T-helper 1 cell treated with Interleukin-12 subunit alpha and Interleukin-12 subunit beta and Interleukin-4 antibody, amounts not matched to agents 30 μg/mL and 1 μg/mL, for 36 hours (primary cell): ENCODE measurements at regions not wholly inside any gene's neighbourhood (a gene's known extent, or its start where the extent isn't known, plus 50 kb on each side); places are given as distances from the start of the nearest gene placed in this dataset.

Source experiments
- H3K27ac Mint-ChIP-seq: one replicate; pipeline ENCODE4 v1.8.0; 2021; ENCODE audit warnings: mild to moderate bottlenecking, mixed read lengths
- H3K27me3 Mint-ChIP-seq: one replicate; pipeline ENCODE4 v1.8.0; 2021; ENCODE audit warnings: low read depth, mixed read lengths
- H3K36me3 Mint-ChIP-seq: one replicate; pipeline ENCODE4 v1.8.0; 2021; ENCODE audit warnings: low read depth, mixed read lengths
- H3K4me1 Mint-ChIP-seq: one replicate; pipeline ENCODE4 v1.8.0; 2021; ENCODE audit warnings: low read depth, mixed read lengths
- H3K4me3 Mint-ChIP-seq: one replicate; pipeline ENCODE4 v1.8.0; 2021; ENCODE audit warnings: mild to moderate bottlenecking, moderate library complexity, mixed read lengths
- H3K9me3 Mint-ChIP-seq: one replicate; pipeline ENCODE4 v1.8.0; 2021; ENCODE audit warnings: mixed read lengths

- peaks cover 7% of the 10 kb centered on the region for H3K27me3 Mint-ChIP-seq
- H3K4me1 Mint-ChIP-seq = no peaks in the 10 kb centered on the region
- peaks cover 14% of the 10 kb centered on the region for H3K9me3 Mint-ChIP-seq
- no peak overlapping the region for H3K4me3 Mint-ChIP-seq
- no peak overlapping the region for H3K27ac Mint-ChIP-seq
- H3K36me3 Mint-ChIP-seq = peaks cover 4% of the 10 kb centered on the region
Measured at GRCh38 chr3:127059072-127059471, 76.2 kb downstream of the PLXNA1 start.

- Mint-ChIP-seq H3K27me3 (peaks cover 7% of the 10 kb centered on the region), H3K4me3 (no peak overlapping the region), H3K27ac (no peak overlapping the region), H3K36me3 (peaks cover 4% of the 10 kb centered on the region), H3K9me3 (peaks cover 7% of the 10 kb centered on the region), H3K4me1 (no peaks in the 10 kb centered on the region)
Measured at GRCh38 chr3:127061641-127062040, 78.7 kb downstream of the PLXNA1 start.

- Mint-ChIP-seq H3K9me3 (no peaks in the 10 kb centered on the region), H3K27ac (no peak overlapping the region), H3K36me3 (no peaks in the 10 kb centered on the region), H3K27me3 (peaks cover 7% of the 10 kb centered on the region), H3K4me1 (no peaks in the 10 kb centered on the region), H3K4me3 (no peak overlapping the region)
Measured at GRCh38 chr3:127062926-127063325, 80.0 kb downstream of the PLXNA1 start.

GRCh38 chr3:127063916-127064315 lies 81.0 kb downstream of the PLXNA1 start:
- H3K4me3 Mint-ChIP-seq = no peak overlapping the region
- H3K4me1 Mint-ChIP-seq = no peaks in the 10 kb centered on the region
- H3K27ac Mint-ChIP-seq = no peak overlapping the region

GRCh38 chr3:127064391-127065137 lies 81.6 kb downstream of the PLXNA1 start:
- H3K27ac Mint-ChIP-seq = no peak overlapping the region
- no peaks in the 10 kb centered on the region for H3K4me1 Mint-ChIP-seq
- H3K9me3 Mint-ChIP-seq = no peaks in the 10 kb centered on the region
- H3K4me3 Mint-ChIP-seq = no peak overlapping the region
- no peaks in the 10 kb centered on the region for H3K36me3 Mint-ChIP-seq
- peaks cover 7% of the 10 kb centered on the region for H3K27me3 Mint-ChIP-seq

More at GRCh38 chr3:127063916-127064315, 81.0 kb downstream of the PLXNA1 start:
- Mint-ChIP-seq H3K36me3 (no peaks in the 10 kb centered on the region), H3K9me3 (no peaks in the 10 kb centered on the region), H3K27me3 (peaks cover 7% of the 10 kb centered on the region)

GRCh38 chr3:127065138-127065427 lies 82.2 kb downstream of the PLXNA1 start:
- Mint-ChIP-seq H3K27ac (no peak overlapping the region), H3K27me3 (peaks cover 7% of the 10 kb centered on the region), H3K4me1 (no peaks in the 10 kb centered on the region), H3K4me3 (no peak overlapping the region), H3K36me3 (no peaks in the 10 kb centered on the region), H3K9me3 (no peaks in the 10 kb centered on the region)

GRCh38 chr3:127065561-127066290 lies 82.8 kb downstream of the PLXNA1 start:
- no peaks in the 10 kb centered on the region for H3K4me1 Mint-ChIP-seq
- no peak overlapping the region for H3K4me3 Mint-ChIP-seq
- H3K36me3 Mint-ChIP-seq = no peaks in the 10 kb centered on the region
- peaks cover 7% of the 10 kb centered on the region for H3K27me3 Mint-ChIP-seq
- H3K27ac Mint-ChIP-seq = no peak overlapping the region
- H3K9me3 Mint-ChIP-seq = no peaks in the 10 kb centered on the region

- peaks cover 4% of the 10 kb centered on the region for H3K27me3 Mint-ChIP-seq
- no peaks in the 10 kb centered on the region for H3K36me3 Mint-ChIP-seq
Measured at GRCh38 chr3:127066635-127067034, 83.7 kb downstream of the PLXNA1 start.

GRCh38 chr3:127067116-127067910 lies 84.4 kb downstream of the PLXNA1 start:
- Mint-ChIP-seq H3K27me3 (peaks cover 4% of the 10 kb centered on the region), H3K4me3 (no peak overlapping the region), H3K27ac (no peak overlapping the region), H3K9me3 (no peaks in the 10 kb centered on the region), H3K36me3 (no peaks in the 10 kb centered on the region), H3K4me1 (no peaks in the 10 kb centered on the region)

More at GRCh38 chr3:127066635-127067034, 83.7 kb downstream of the PLXNA1 start:
- no peak overlapping the region for H3K27ac Mint-ChIP-seq
- no peak overlapping the region for H3K4me3 Mint-ChIP-seq
- H3K4me1 Mint-ChIP-seq = no peaks in the 10 kb centered on the region
- H3K9me3 Mint-ChIP-seq = no peaks in the 10 kb centered on the region

- Mint-ChIP-seq H3K4me1 (no peaks in the 10 kb centered on the region), H3K27me3 (no peaks in the 10 kb centered on the region), H3K9me3 (no peaks in the 10 kb centered on the region), H3K27ac (no peak overlapping the region), H3K36me3 (no peaks in the 10 kb centered on the region), H3K4me3 (no peak overlapping the region)
Measured at GRCh38 chr3:127068111-127068810, 85.3 kb downstream of the PLXNA1 start.

- no peak overlapping the region for H3K27ac Mint-ChIP-seq
- no peaks in the 10 kb centered on the region for H3K4me1 Mint-ChIP-seq
- H3K27me3 Mint-ChIP-seq = no peaks in the 10 kb centered on the region
- H3K36me3 Mint-ChIP-seq = no peaks in the 10 kb centered on the region
- H3K9me3 Mint-ChIP-seq = no peaks in the 10 kb centered on the region
- no peak overlapping the region for H3K4me3 Mint-ChIP-seq
Measured at GRCh38 chr3:127068871-127069270, 86.0 kb downstream of the PLXNA1 start.

GRCh38 chr3:127069814-127070440 lies 87.0 kb downstream of the PLXNA1 start:
- Mint-ChIP-seq H3K36me3 (no peaks in the 10 kb centered on the region), H3K27me3 (no peaks in the 10 kb centered on the region), H3K4me3 (no peak overlapping the region), H3K9me3 (no peaks in the 10 kb centered on the region), H3K27ac (no peak overlapping the region), H3K4me1 (peaks cover 4% of the 10 kb centered on the region)

GRCh38 chr3:127070776-127071175 lies 87.9 kb downstream of the PLXNA1 start:
- no peaks in the 10 kb centered on the region for H3K27me3 Mint-ChIP-seq
- no peak overlapping the region for H3K27ac Mint-ChIP-seq
- no peaks in the 10 kb centered on the region for H3K9me3 Mint-ChIP-seq
- peaks cover 12% of the 10 kb centered on the region for H3K4me1 Mint-ChIP-seq
- no peaks in the 10 kb centered on the region for H3K36me3 Mint-ChIP-seq
- no peak overlapping the region for H3K4me3 Mint-ChIP-seq

- no peak overlapping the region for H3K27ac Mint-ChIP-seq
- peaks cover 12% of the 10 kb centered on the region for H3K4me1 Mint-ChIP-seq
- H3K4me3 Mint-ChIP-seq = no peak overlapping the region
- H3K9me3 Mint-ChIP-seq = no peaks in the 10 kb centered on the region
- H3K27me3 Mint-ChIP-seq = no peaks in the 10 kb centered on the region
- no peaks in the 10 kb centered on the region for H3K36me3 Mint-ChIP-seq
Measured at GRCh38 chr3:127071597-127072001, 88.7 kb downstream of the PLXNA1 start.
